HEK293 (cell line): ENCODE measurements at regions not wholly inside any gene's neighbourhood (a gene's known extent, or its start where the extent isn't known, plus 50 kb on each side); places are given as distances from the start of the nearest gene placed in this dataset.

ENCODE experiments used
- CTCF ChIA-PET: fragments of 350-600 bp; formaldehyde crosslinking; extraction: SDS; loops from one replicate; lab custom pipeline; 2021; ENCODE audit warnings: antibody characterized with exemption; lab: Yijun Ruan, JAX
- POLR2A ChIA-PET: fragments of 300-600 bp; formaldehyde crosslinking; extraction: SDS; loops from one replicate; lab custom pipeline; 2020; ENCODE audit warnings: antibody characterized with exemption, inconsistent platforms; lab: Yijun Ruan, JAX
- H3K27ac ChIP-seq: fragments of 200-500 bp; sonication (Bioruptor generic); 2 replicates; pipeline ENCODE4 v1.5.1; 2014; ENCODE audit warnings: low read depth, low read length, control low read depth, inconsistent platforms; ENCODE audit errors: extremely low read depth
- H3K36me3 ChIP-seq, 2 experiments: fragments of 200-500 bp in 1 of 2; sonication (Bioruptor generic) in 1 of 2; 1 replicate in 1 of 2; 2 replicates in 1 of 2; pipeline ENCODE4 v1.5.1; 2014 to 2017; ENCODE audit warnings: inconsistent platforms in 2 of 2, low read length in 2 of 2; ENCODE audit not compliant: control insufficient read depth in 2 of 2, insufficient read depth in 1 of 2
- H3K4me1 ChIP-seq: fragments of 200-500 bp; sonication (Bioruptor generic); 2 replicates; pipeline ENCODE4 v1.5.1; 2014; ENCODE audit warnings: mild to moderate bottlenecking, low read length, inconsistent platforms; ENCODE audit not compliant: control insufficient read depth, insufficient read depth
- H3K4me3 ChIP-seq: 2 replicates; pipeline ENCODE4 v1.5.1; 2011; ENCODE audit warnings: low read depth, mild to moderate bottlenecking, control low read depth, low read length, moderate library complexity
- H3K9me3 ChIP-seq: fragments of 200-500 bp; sonication (Bioruptor generic); 2 replicates; pipeline ENCODE4 v1.5.1; 2014; ENCODE audit warnings: low read depth, low read length, inconsistent platforms; ENCODE audit not compliant: control insufficient read depth, insufficient read depth
- INSM2 ChIP-seq: fragments of 450-650 bp; formaldehyde crosslinking; IDR thresholded peaks from 2 replicates; pipeline ENCODE4 v1.5.1; 2016; ENCODE audit warnings: missing biosample characterization, missing genetic modification characterization
- PATZ1 ChIP-seq: fragments of 450-650 bp; formaldehyde crosslinking; IDR thresholded peaks from 2 replicates; pipeline ENCODE4 v1.5.1; 2016; ENCODE audit warnings: missing biosample characterization, missing genetic modification characterization
- PRDM10 ChIP-seq: fragments of 450-650 bp; formaldehyde crosslinking; IDR thresholded peaks from 2 replicates; pipeline ENCODE4 v1.5.1; 2016; ENCODE audit warnings: missing biosample characterization, missing genetic modification characterization
- ZFP3 ChIP-seq: fragments of 450-650 bp; formaldehyde crosslinking; IDR thresholded peaks from 2 replicates; pipeline ENCODE4 v1.5.1; 2016; ENCODE audit warnings: low read depth, missing biosample characterization, missing genetic modification characterization
- ZNF221 ChIP-seq: fragments of 450-650 bp; formaldehyde crosslinking; IDR thresholded peaks from 2 replicates; pipeline ENCODE4 v1.5.1; 2017; ENCODE audit warnings: missing biosample characterization, missing genetic modification characterization, borderline replicate concordance
- ZNF26 ChIP-seq: fragments of 450-650 bp; formaldehyde crosslinking; IDR thresholded peaks from 2 replicates; pipeline ENCODE4 v1.5.1; 2016; ENCODE audit warnings: missing biosample characterization, missing genetic modification characterization
- ZNF324 ChIP-seq: fragments of 450-650 bp; formaldehyde crosslinking; IDR thresholded peaks from 2 replicates; pipeline ENCODE4 v1.5.1; 2016; ENCODE audit warnings: missing biosample characterization, missing genetic modification characterization
- ZNF398 ChIP-seq: fragments of 450-650 bp; formaldehyde crosslinking; IDR thresholded peaks from 2 replicates; pipeline ENCODE4 v1.5.1; 2017; ENCODE audit warnings: missing biosample characterization, missing genetic modification characterization
- ZNF449 ChIP-seq: fragments of 450-650 bp; formaldehyde crosslinking; IDR thresholded peaks from 2 replicates; pipeline ENCODE4 v1.5.1; 2017; ENCODE audit warnings: missing biosample characterization, mild to moderate bottlenecking, missing genetic modification characterization, moderate library complexity
- ZNF473 ChIP-seq: fragments of 450-650 bp; formaldehyde crosslinking; IDR thresholded peaks from 2 replicates; pipeline ENCODE4 v1.5.1; 2017; ENCODE audit warnings: missing biosample characterization, missing genetic modification characterization
- ZNF555 ChIP-seq: fragments of 450-650 bp; formaldehyde crosslinking; conservative IDR thresholded peaks from 2 replicates; pipeline ENCODE4 v1.5.1; 2017; ENCODE audit warnings: missing biosample characterization, mild to moderate bottlenecking, missing genetic modification characterization, inconsistent platforms
- ZNF561 ChIP-seq: fragments of 450-650 bp; IDR thresholded peaks from 2 replicates; pipeline ENCODE4 v1.5.1; 2018; ENCODE audit warnings: missing biosample characterization, missing genetic modification characterization, borderline replicate concordance
- ZNF623 ChIP-seq: fragments of 450-650 bp; formaldehyde crosslinking; IDR thresholded peaks from 2 replicates; pipeline ENCODE4 v1.5.1; 2016; ENCODE audit warnings: missing biosample characterization, missing genetic modification characterization
- ZNF629 ChIP-seq: fragments of 450-650 bp; formaldehyde crosslinking; IDR thresholded peaks from 2 replicates; pipeline ENCODE4 v1.5.1; 2017; ENCODE audit warnings: missing biosample characterization, missing genetic modification characterization

GRCh38 chr2:208937521-208937920, 486.3 kb upstream of the MAP2 start (continued):
- TF ChIP-seq ZNF26 (tag by site-specific recombination) (no peak), ZNF629 (no peak), PRDM10 (tag by site-specific recombination) (no peak), ZNF555 (tag by site-specific recombination) (no peak)
- TF ChIP-seq, all 188 proteins: peak for 0

GRCh38 chr2:208939852-208940251, 484.0 kb upstream of the MAP2 start:
- POLR2A ChIA-PET = no interaction called here
- H3K27ac ChIP-seq = no peak overlapping the region
- TF ChIP-seq PATZ1 (tag by site-specific recombination) (no peak), ZNF398 (tag by site-specific recombination) (no peak), ZNF473 (tag by site-specific recombination) (no peak), ZFP3 (tag by site-specific recombination) (no peak), ZNF449 (tag by site-specific recombination) (no peak), ZNF324 (tag by site-specific recombination) (no peak), INSM2 (tag by site-specific recombination) (no peak), ZNF623 (tag by site-specific recombination) (no peak), ZNF221 (tag by site-specific recombination) (no peak), ZNF561 (tag by site-specific recombination) (no peak), PRDM10 (tag by site-specific recombination) (no peak)
- no peaks in the 10 kb centered on the region for H3K4me1 ChIP-seq
- H3K4me3 ChIP-seq = no peak overlapping the region
- CTCF ChIA-PET = no interaction called here
- H3K36me3 ChIP-seq = no peaks in the 10 kb centered on the region
- no peaks in the 10 kb centered on the region for H3K9me3 ChIP-seq
